ENCODE measurements at regions not wholly inside any gene's neighbourhood (a gene's known extent, or its start where the extent isn't known, plus 50 kb on each side); places are given as distances from the start of the nearest gene placed in this dataset.

- no peak for DNase-seq
- ChIA-PET POLR2A (no interaction called here), CTCF (interaction anchor here (1.0 kb wide), 1 partner anchor 12 kb away, joined by 3 read pairs; no protein-coding TSS in a partner anchor)
- H3K36me3 ChIP-seq (replicated peaks in 1 of 2; ENCODE audit: control insufficient read depth in 1 of 2, insufficient read depth in 2 of 2, low read length in 1 of 2) = no peaks in the 10 kb centered on the region
- H3K9me3 ChIP-seq = no peaks in the 10 kb centered on the region
- no peaks in the 10 kb centered on the region for H3K27me3 ChIP-seq (ENCODE audit: insufficient read depth)
- H3K27ac ChIP-seq (ENCODE audit: low read depth in 2 of 2, low read length in 1 of 2) = no peak overlapping the region
- no peaks in the 10 kb centered on the region for H3K9me2 ChIP-seq
- H3K4me2 ChIP-seq = no peak overlapping the region
- H4K20me1 ChIP-seq (ENCODE audit: insufficient read depth) = no peaks in the 10 kb centered on the region
- H3K9ac ChIP-seq = no peak overlapping the region
- no peaks in the 10 kb centered on the region for H3F3A ChIP-seq (replicated peaks; ENCODE audit: insufficient read depth)
- H3K4me1 ChIP-seq (ENCODE audit: control insufficient read depth in 1 of 2, insufficient read depth in 2 of 2, low read depth in 1 of 2, low read length in 1 of 2) = no peaks in the 10 kb centered on the region; a peak in 1 of 4 replicates
- TF ChIP-seq TEAD4 (IDR thresholded peaks at IDR 0.05; ENCODE audit: borderline replicate concordance, insufficient read depth) (no peak), FOSL2 (IDR thresholded peaks at IDR 0.05; ENCODE audit: borderline replicate concordance, low read depth) (no peak), POLR2AphosphoS5 (IDR thresholded peaks at IDR 0.05; ENCODE audit: low read depth, low read length) (no peak), RXRA (IDR thresholded peaks at IDR 0.05; ENCODE audit: borderline replicate concordance, low read depth) (no peak), EP300 (IDR thresholded peaks at IDR 0.05; ENCODE audit: borderline replicate concordance in 1 of 2, low read depth in 1 of 2, low read length in 1 of 2) (no peak), NFIC (IDR thresholded peaks at IDR 0.05; ENCODE audit: borderline replicate concordance) (no peak), FOXM1 (IDR thresholded peaks at IDR 0.05; ENCODE audit: low read depth) (no peak), USF1 (IDR thresholded peaks at IDR 0.05; ENCODE audit: borderline replicate concordance, low read depth) (no peak), GATA2 (CRISPR knock-in tag; IDR thresholded peaks at IDR 0.05) (no peak), FOXJ3 (CRISPR knock-in tag; IDR thresholded peaks at IDR 0.05) (no peak), RCOR1 (IDR thresholded peaks at IDR 0.05; ENCODE audit: low read length) (no peak), NRF1 (IDR thresholded peaks at IDR 0.05; ENCODE audit: low read depth, low read length) (no peak), IRF3 (IDR thresholded peaks at IDR 0.05; ENCODE audit: low read depth, low read length) (no peak), RAD21 (IDR thresholded peaks at IDR 0.05; ENCODE audit: low read length) (no peak), TAF1 (IDR thresholded peaks at IDR 0.05; ENCODE audit: borderline replicate concordance, low read depth, low read length) (no peak)
- TF ChIP-seq, protein P1, sequence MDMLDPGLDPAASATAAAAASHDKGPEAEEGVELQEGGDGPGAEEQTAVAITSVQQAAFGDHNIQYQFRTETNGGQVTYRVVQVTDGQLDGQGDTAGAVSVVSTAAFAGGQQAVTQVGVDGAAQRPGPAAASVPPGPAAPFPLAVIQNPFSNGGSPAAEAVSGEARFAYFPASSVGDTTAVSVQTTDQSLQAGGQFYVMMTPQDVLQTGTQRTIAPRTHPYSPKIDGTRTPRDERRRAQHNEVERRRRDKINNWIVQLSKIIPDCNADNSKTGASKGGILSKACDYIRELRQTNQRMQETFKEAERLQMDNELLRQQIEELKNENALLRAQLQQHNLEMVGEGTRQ (IDR thresholded peaks at IDR 0.05; ENCODE audit: borderline replicate concordance, low read depth, low read length) = no peak
- no peak overlapping the region for H2AFZ ChIP-seq (ENCODE audit: low read depth)
- no peaks in the 10 kb centered on the region for H3K79me2 ChIP-seq (ENCODE audit: insufficient read depth)
- WGBS (ENCODE audit: low lambda C conversion rate) = 21% methylated on average over 5 of the region's 5 CpGs
- no peak overlapping the region for H3K4me3 ChIP-seq (ENCODE audit: low read depth in 2 of 2, low read length in 1 of 2)
These were observed 544.1 kb downstream of the SOX11 start for GRCh38 chr2:6236317-6236716.

Data from SK-N-SH (cell line).